ENCODE measurements at regions not wholly inside any gene's neighbourhood (a gene's known extent, or its start where the extent isn't known, plus 50 kb on each side); places are given as distances from the start of the nearest gene placed in this dataset.

GRCh38 chr12:77364400-77364799 is 299.0 kb upstream of the E2F7 start:
- ATAC-seq (no peak), DNase-seq (ENCODE audit: low read depth, low spot score) (no peak)
- TF ChIP-seq TCF7L2 (IDR thresholded peaks at IDR 0.05; ENCODE audit: low read depth, low read length) (no peak), SIN3A (IDR thresholded peaks at IDR 0.05; ENCODE audit: borderline replicate concordance, insufficient read depth, low read depth, low read length) (no peak), POLR2AphosphoS5 (IDR thresholded peaks at IDR 0.05; ENCODE audit: low read depth, low read length) (no peak), CTCF (IDR thresholded peaks at IDR 0.05) (no peak), REST (IDR thresholded peaks at IDR 0.05; ENCODE audit: insufficient read depth in 1 of 2, low read depth in 2 of 2, low read length in 1 of 2) (no peak)
- Histone ChIP-seq H3K4me1 (ENCODE audit: control insufficient read depth, insufficient read depth, low read length) (no peaks in the 10 kb centered on the region), H3K4me3 (ENCODE audit: low read depth in 2 of 2, low read length in 2 of 2) (no peak overlapping the region), H3K27me3 (ENCODE audit: control insufficient read depth, insufficient read depth, low read length) (no peaks in the 10 kb centered on the region), H3K36me3 (ENCODE audit: control insufficient read depth, insufficient read depth, low read length) (no peaks in the 10 kb centered on the region), H3K9me3 (ENCODE audit: control insufficient read depth, insufficient read depth, low read depth, low read length) (no peaks in the 10 kb centered on the region), H3K27ac (ENCODE audit: low read length) (no peak overlapping the region)
- in situ Hi-C loops (cut with HindIII; ENCODE audit: low pct_unique_long_range_greater_than_20kb, low sequenced_read_pairs) = no loop called here
- intact Hi-C loops (cut with micrococcal nuclease; ENCODE audit: unreplicated experiment) = no loop called here
- ChIA-PET CTCF (no interaction called here), POLR2A (no interaction called here)
- no TSS peak for BruUV-seq (replicated peaks)

- H3K4me1 ChIP-seq (ENCODE audit: control insufficient read depth, insufficient read depth, low read length) = no peaks in the 10 kb centered on the region
- no peaks in the 10 kb centered on the region for H3K9me3 ChIP-seq (ENCODE audit: control insufficient read depth, insufficient read depth, low read depth, low read length)
- ATAC-seq (no peak), DNase-seq (ENCODE audit: low read depth, low spot score) (no peak)
- H3K4me3 ChIP-seq (ENCODE audit: low read depth in 2 of 2, low read length in 2 of 2) = no peak overlapping the region
- no peaks in the 10 kb centered on the region for H3K27me3 ChIP-seq (ENCODE audit: control insufficient read depth, insufficient read depth, low read length)
- no peaks in the 10 kb centered on the region for H3K36me3 ChIP-seq (ENCODE audit: control insufficient read depth, insufficient read depth, low read length)
- POLR2A ChIA-PET = no interaction called here
- CTCF ChIA-PET = no interaction called here
- in situ Hi-C loops (cut with HindIII; ENCODE audit: low pct_unique_long_range_greater_than_20kb, low sequenced_read_pairs) = no loop called here
- intact Hi-C loops (cut with micrococcal nuclease; ENCODE audit: unreplicated experiment) = no loop called here
- TF ChIP-seq TCF7L2 (IDR thresholded peaks at IDR 0.05; ENCODE audit: low read depth, low read length) (no peak), POLR2AphosphoS5 (IDR thresholded peaks at IDR 0.05; ENCODE audit: low read depth, low read length) (no peak), SIN3A (IDR thresholded peaks at IDR 0.05; ENCODE audit: borderline replicate concordance, insufficient read depth, low read depth, low read length) (no peak), REST (IDR thresholded peaks at IDR 0.05; ENCODE audit: insufficient read depth in 1 of 2, low read depth in 2 of 2, low read length in 1 of 2) (no peak), CTCF (IDR thresholded peaks at IDR 0.05) (no peak)
- BruUV-seq (replicated peaks) = no TSS peak
- H3K27ac ChIP-seq (ENCODE audit: low read length) = no peak overlapping the region
Observed at GRCh38 chr12:77362509-77363210, 297.3 kb upstream of the E2F7 start.

Data from Panc1 (cell line).